ENCODE measurements at regions not wholly inside any gene's neighbourhood (a gene's known extent, or its start where the extent isn't known, plus 50 kb on each side); places are given as distances from the start of the nearest gene placed in this dataset.

DNA sequence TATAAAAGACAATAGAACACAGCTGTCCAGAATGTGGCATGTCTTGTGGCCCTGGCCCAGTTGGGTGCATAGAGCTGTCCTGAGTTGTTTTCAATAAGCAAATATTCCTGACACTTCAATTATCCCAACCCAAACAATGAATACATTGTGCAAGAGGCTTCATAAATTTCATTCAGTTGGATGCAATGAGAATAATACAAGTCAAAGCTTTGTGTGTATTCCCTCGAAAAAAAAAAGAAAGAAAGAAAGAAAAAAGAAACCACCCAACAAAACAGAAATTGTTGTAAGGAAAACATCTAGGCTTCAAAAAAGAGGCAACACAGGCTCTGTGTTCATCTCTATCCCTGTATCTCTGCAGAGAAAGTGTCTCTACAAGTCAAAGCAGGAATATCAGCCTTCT is 138.7 kb upstream of the ADO start:
- intact Hi-C loops (cut with DNase I; ENCODE audit: low total_unique reads) = no loop called here
- no peak for DNase-seq
- Histone ChIP-seq H3K4me3 (no peak overlapping the region), H3K27me3 (no peaks in the 10 kb centered on the region), H3K9me3 (no peaks in the 10 kb centered on the region), H3K27ac (no peak overlapping the region), H3K36me3 (ENCODE audit: low read depth, missing control alignments) (no peaks in the 10 kb centered on the region), H3K4me1 (no peaks in the 10 kb centered on the region)
- 57 to 82% methylated on average over 1 of the region's 1 CpG for WGBS, 2 donors
- TF ChIP-seq CTCF (IDR thresholded peaks at IDR 0.05) (no peak), POLR2A (IDR thresholded peaks at IDR 0.05) (no peak)

- Histone ChIP-seq H3K27ac (no peak overlapping the region), H3K9me3 (no peaks in the 10 kb centered on the region), H3K36me3 (ENCODE audit: low read depth, missing control alignments) (no peaks in the 10 kb centered on the region), H3K4me3 (no peak overlapping the region), H3K27me3 (no peaks in the 10 kb centered on the region), H3K4me1 (no peaks in the 10 kb centered on the region)
- TF ChIP-seq CTCF (IDR thresholded peaks at IDR 0.05) = no peak
- TF ChIP-seq POLR2A (IDR thresholded peaks at IDR 0.05) = no peak
- intact Hi-C loops (cut with DNase I; ENCODE audit: low total_unique reads) = no loop called here
- 92 to 96% methylated on average over 2 of the region's 2 CpGs for WGBS, 2 donors
- DNase-seq = no peak
Observed at GRCh38 chr10:62666275-62666674, 138.2 kb upstream of the ADO start.

DNA sequence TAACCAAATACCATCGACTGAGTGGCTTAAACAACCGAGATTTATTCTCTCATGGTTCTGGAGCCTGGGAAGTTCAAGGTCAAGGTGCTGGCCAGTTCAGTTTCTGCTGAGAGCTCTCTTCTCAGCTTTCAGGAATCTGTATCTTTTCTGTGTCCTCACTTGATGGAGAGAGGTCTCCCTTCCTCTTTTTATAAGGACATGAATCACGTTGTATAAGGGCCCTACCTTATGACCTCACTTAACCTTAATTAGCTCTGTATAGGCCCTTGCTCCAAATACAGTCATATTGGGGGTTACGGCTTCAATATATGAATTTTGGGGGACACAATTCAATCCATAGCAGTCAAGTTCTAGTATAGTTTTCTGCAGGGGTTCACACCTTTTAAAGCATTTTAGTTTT is 135.2 kb upstream of the ADO start:
- intact Hi-C loops (cut with DNase I; ENCODE audit: low total_unique reads) = no loop called here
- WGBS, 2 donors = 41% methylated on average over 4 of the region's 4 CpGs
- Histone ChIP-seq H3K4me1 (no peaks in the 10 kb centered on the region), H3K36me3 (ENCODE audit: low read depth, missing control alignments) (no peaks in the 10 kb centered on the region), H3K27ac (no peak overlapping the region), H3K9me3 (no peaks in the 10 kb centered on the region), H3K27me3 (no peaks in the 10 kb centered on the region), H3K4me3 (no peak overlapping the region)
- no peak for DNase-seq
- TF ChIP-seq CTCF (IDR thresholded peaks at IDR 0.05) = no peak
- no peak for TF ChIP-seq POLR2A (IDR thresholded peaks at IDR 0.05)

DNA sequence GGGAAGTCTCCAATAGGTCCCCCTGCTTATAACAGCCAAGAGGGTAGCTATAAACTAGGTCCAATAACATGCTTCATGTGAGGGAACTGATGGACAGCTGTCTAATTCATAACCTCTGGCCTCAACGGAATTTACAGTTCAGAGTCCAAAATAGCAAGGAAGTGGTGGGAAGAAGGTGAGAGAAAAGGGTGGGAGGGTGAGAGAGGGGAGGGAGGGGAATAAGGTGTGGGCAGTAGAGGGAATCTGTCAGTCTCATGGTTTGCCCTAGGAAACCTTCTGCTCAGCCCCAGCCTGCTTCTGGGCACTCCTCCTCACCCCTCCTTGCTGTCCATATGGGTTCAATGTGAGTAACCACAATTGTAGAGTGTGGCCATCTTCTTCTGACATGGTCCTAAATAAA is 133.4 kb upstream of the ADO start:
- DNase-seq = no peak
- Histone ChIP-seq H3K27ac (no peak overlapping the region), H3K36me3 (ENCODE audit: low read depth, missing control alignments) (no peaks in the 10 kb centered on the region), H3K9me3 (no peaks in the 10 kb centered on the region), H3K27me3 (no peaks in the 10 kb centered on the region), H3K4me3 (no peak overlapping the region), H3K4me1 (no peaks in the 10 kb centered on the region)
- 90 to 94% methylated on average over 1 of the region's 1 CpG for WGBS, 2 donors
- no peak for TF ChIP-seq CTCF (IDR thresholded peaks at IDR 0.05)
- TF ChIP-seq POLR2A (IDR thresholded peaks at IDR 0.05) = no peak
- intact Hi-C loops (cut with DNase I; ENCODE audit: low total_unique reads) = no loop called here

DNA sequence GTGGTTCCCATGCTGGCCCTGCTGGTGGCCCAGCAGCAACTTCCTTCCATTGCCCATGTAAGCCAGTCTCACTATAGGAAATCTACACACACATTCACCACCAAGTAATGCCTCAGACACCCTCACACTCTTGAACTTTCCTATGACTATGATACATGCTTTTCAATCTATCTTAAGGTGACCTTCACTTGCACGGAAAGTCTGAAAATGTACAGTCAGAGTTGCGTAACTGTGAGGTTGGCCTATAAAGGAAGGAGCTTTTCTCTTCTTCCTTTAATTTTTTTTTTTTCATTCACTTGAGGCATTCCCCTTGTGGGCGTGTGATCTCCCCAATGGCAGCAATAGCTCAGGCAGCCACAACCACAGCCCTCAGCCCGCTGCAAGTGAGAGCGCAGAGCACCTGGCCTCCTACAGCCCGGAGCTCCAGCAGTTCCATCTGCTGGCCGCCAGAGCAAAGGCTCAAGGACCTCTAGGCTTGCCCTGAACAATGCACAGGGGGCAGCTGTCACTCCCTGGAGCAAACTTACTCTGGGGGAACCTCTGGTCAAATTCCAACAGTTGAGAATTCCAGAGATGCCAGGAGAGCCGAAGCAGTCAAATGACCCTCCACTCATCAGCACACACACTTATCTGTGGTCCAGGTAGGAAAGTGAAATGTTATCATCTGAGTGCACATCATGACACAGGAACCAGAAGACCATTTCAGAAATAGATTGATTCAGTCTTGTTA is 123.1 kb upstream of the ADO start:
- no peak for DNase-seq
- H3K4me1 ChIP-seq = no peaks in the 10 kb centered on the region
- no peak overlapping the region for H3K4me3 ChIP-seq
- H3K27me3 ChIP-seq = no peaks in the 10 kb centered on the region
- WGBS, 2 donors = 78 to 86% methylated on average over 8 of the region's 8 CpGs
- no peak overlapping the region for H3K27ac ChIP-seq
- no peaks in the 10 kb centered on the region for H3K36me3 ChIP-seq (ENCODE audit: low read depth, missing control alignments)
- TF ChIP-seq POLR2A (IDR thresholded peaks at IDR 0.05) = no peak
- TF ChIP-seq CTCF (IDR thresholded peaks at IDR 0.05) = no peak
- intact Hi-C loops (cut with DNase I; ENCODE audit: low total_unique reads) = no loop called here
- H3K9me3 ChIP-seq = no peaks in the 10 kb centered on the region

Measured in testis (tissue), 2 donors.